ENCODE measurements at regions not wholly inside any gene's neighbourhood (a gene's known extent, or its start where the extent isn't known, plus 50 kb on each side); places are given as distances from the start of the nearest gene placed in this dataset.

- Mint-ChIP-seq H3K27ac (no peak overlapping the region), H3K9me3 (no peaks in the 10 kb centered on the region), H3K36me3 (ENCODE audit: low read depth) (no peaks in the 10 kb centered on the region), H3K4me1 (no peaks in the 10 kb centered on the region), H3K27me3 (peaks cover 7% of the 10 kb centered on the region), H3K4me3 (no peak overlapping the region)
- ATAC-seq (no peak), DNase-seq (no peak)
Observed at GRCh38 chr13:111557921-111558699, 237.7 kb downstream of the TEX29 start.

- Mint-ChIP-seq H3K27me3 (peaks cover 7% of the 10 kb centered on the region), H3K9me3 (no peaks in the 10 kb centered on the region), H3K4me3 (no peak overlapping the region), H3K36me3 (ENCODE audit: low read depth) (no peaks in the 10 kb centered on the region), H3K4me1 (no peaks in the 10 kb centered on the region), H3K27ac (no peak overlapping the region)
- DNase-seq (no peak), ATAC-seq (no peak)
Observed at GRCh38 chr13:111558700-111559088, 238.3 kb downstream of the TEX29 start.

DNA sequence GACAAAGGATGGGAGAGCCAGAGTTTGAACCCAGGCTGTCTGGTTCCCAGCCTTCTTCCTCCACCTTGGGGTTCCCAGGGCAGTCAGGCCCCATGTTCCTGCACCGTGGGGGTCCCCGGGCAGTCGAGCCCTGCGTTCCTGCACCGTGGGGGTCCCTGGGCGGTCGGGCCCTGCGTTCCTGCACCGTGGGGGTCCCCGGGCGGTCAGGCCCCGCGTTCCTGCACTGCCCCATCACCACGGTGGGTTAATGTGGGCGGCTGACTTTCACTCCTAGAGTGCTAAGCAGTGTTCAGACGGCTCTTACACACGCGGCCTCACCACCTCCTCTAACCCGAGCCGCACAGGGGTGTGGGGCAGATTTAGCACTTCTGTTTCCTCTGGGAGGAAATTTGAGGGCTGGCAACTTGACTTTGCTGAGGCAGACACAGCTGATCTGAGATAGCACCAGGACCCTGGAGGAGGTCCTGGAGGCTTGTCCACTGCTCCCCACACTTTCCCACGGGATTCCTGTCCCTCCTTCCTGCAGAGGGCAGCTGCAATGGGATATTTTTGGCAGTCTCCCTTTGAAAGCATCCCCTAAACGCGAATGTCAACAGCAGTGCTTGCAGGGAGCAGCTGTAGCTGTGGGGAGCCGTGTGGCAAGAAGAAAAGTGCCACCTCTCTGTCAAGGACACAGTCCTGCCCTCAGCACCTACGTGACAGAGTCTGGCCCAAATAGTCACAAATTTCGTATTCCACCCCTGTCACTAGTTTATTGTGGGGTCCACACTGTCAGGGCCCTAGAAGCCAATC is 239.4 kb downstream of the TEX29 start:
- no peaks in the 10 kb centered on the region for H3K4me1 Mint-ChIP-seq
- H3K27me3 Mint-ChIP-seq = peaks cover 7% of the 10 kb centered on the region
- H3K27ac Mint-ChIP-seq = no peak overlapping the region
- DNase-seq = no peak
- no peaks in the 10 kb centered on the region for H3K36me3 Mint-ChIP-seq (ENCODE audit: low read depth)
- no peak for ATAC-seq
- H3K4me3 Mint-ChIP-seq = no peak overlapping the region
- no peaks in the 10 kb centered on the region for H3K9me3 Mint-ChIP-seq

GRCh38 chr13:111561091-111561781 is 240.8 kb downstream of the TEX29 start:
- Mint-ChIP-seq H3K4me1 (no peaks in the 10 kb centered on the region), H3K27ac (no peak overlapping the region), H3K4me3 (no peak overlapping the region), H3K27me3 (peaks cover 7% of the 10 kb centered on the region), H3K36me3 (ENCODE audit: low read depth) (no peaks in the 10 kb centered on the region), H3K9me3 (no peaks in the 10 kb centered on the region)
- DNase-seq (no peak), ATAC-seq (no peak)

GRCh38 chr13:111562716-111563115 is 242.3 kb downstream of the TEX29 start:
- H3K4me3 Mint-ChIP-seq = no peak overlapping the region
- H3K27me3 Mint-ChIP-seq = peaks cover 4% of the 10 kb centered on the region
- no peak for ATAC-seq
- no peak for DNase-seq
- H3K9me3 Mint-ChIP-seq = no peaks in the 10 kb centered on the region
- no peaks in the 10 kb centered on the region for H3K4me1 Mint-ChIP-seq
- H3K36me3 Mint-ChIP-seq (ENCODE audit: low read depth) = no peaks in the 10 kb centered on the region
- H3K27ac Mint-ChIP-seq = no peak overlapping the region

GRCh38 chr13:111564606-111565005 is 244.2 kb downstream of the TEX29 start:
- DNase-seq (no peak), ATAC-seq (no peak)
- no peak overlapping the region for H3K27ac Mint-ChIP-seq
- H3K4me1 Mint-ChIP-seq = no peaks in the 10 kb centered on the region
- H3K9me3 Mint-ChIP-seq = no peaks in the 10 kb centered on the region
- peaks cover 2% of the 10 kb centered on the region for H3K27me3 Mint-ChIP-seq
- no peak overlapping the region for H3K4me3 Mint-ChIP-seq
- H3K36me3 Mint-ChIP-seq (ENCODE audit: low read depth) = no peaks in the 10 kb centered on the region

DNA sequence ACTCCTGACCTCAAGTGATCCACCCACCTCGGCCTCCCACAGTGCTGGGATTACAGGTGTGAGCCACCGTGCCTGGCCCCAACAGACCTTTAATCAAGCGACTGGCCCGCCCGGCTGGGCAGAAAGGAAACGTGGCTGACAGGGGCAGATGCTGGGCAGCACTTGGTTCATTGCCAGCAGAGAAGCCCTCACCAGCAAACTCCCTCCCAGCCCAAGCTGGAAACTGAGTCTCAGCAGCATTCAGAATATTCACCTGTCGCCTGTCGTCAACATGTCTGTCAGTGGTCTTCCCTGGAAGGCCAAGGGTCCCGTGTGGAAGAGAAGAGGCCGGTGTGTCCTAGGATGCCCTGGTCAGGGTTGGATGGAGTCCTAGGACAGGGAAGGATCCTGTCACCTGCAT is 245.0 kb downstream of the TEX29 start:
- Mint-ChIP-seq H3K27me3 (no peaks in the 10 kb centered on the region), H3K36me3 (ENCODE audit: low read depth) (no peaks in the 10 kb centered on the region), H3K27ac (no peak overlapping the region), H3K4me1 (no peaks in the 10 kb centered on the region), H3K9me3 (no peaks in the 10 kb centered on the region), H3K4me3 (no peak overlapping the region)
- ATAC-seq (no peak), DNase-seq (no peak)

DNA sequence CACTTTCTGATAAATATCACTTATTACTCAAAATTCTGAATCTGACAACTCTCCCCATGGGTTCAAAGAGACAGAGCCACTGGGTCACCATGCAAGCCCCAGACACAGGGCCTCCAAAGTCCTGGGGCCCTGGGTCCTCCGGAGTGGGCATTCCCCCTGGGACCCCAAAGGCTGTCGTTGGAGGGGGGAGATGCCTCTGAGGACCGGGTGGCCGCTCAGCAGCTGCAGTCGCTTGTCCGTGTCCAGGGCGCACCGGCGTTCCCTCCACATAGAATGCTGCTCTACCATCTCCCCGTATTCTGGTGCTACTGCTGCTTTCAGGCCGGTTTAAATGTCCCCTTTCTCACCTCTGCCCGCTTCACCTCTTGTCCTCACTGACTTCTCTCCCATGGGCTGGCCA is 246.1 kb downstream of the TEX29 start:
- no peak for DNase-seq
- Mint-ChIP-seq H3K4me3 (no peak overlapping the region), H3K27ac (no peak overlapping the region), H3K4me1 (no peaks in the 10 kb centered on the region), H3K9me3 (no peaks in the 10 kb centered on the region), H3K27me3 (no peaks in the 10 kb centered on the region), H3K36me3 (ENCODE audit: low read depth) (no peaks in the 10 kb centered on the region)
- no peak for ATAC-seq

- no peaks in the 10 kb centered on the region for H3K36me3 Mint-ChIP-seq (ENCODE audit: low read depth)
- H3K4me3 Mint-ChIP-seq = no peak overlapping the region
- no peaks in the 10 kb centered on the region for H3K27me3 Mint-ChIP-seq
- no peak overlapping the region for H3K27ac Mint-ChIP-seq
- ATAC-seq (no peak), DNase-seq (no peak)
- H3K4me1 Mint-ChIP-seq = no peaks in the 10 kb centered on the region
- H3K9me3 Mint-ChIP-seq = no peaks in the 10 kb centered on the region
Observed at GRCh38 chr13:111567637-111568036, 247.2 kb downstream of the TEX29 start.

GRCh38 chr13:111568290-111568689 is 247.8 kb downstream of the TEX29 start:
- ATAC-seq (no peak), DNase-seq (no peak)
- no peaks in the 10 kb centered on the region for H3K36me3 Mint-ChIP-seq (ENCODE audit: low read depth)
- no peaks in the 10 kb centered on the region for H3K9me3 Mint-ChIP-seq
- H3K27me3 Mint-ChIP-seq = no peaks in the 10 kb centered on the region
- no peak overlapping the region for H3K4me3 Mint-ChIP-seq
- no peaks in the 10 kb centered on the region for H3K4me1 Mint-ChIP-seq
- no peak overlapping the region for H3K27ac Mint-ChIP-seq

GRCh38 chr13:111570911-111571310 is 250.5 kb downstream of the TEX29 start:
- no peak for ATAC-seq

DNA sequence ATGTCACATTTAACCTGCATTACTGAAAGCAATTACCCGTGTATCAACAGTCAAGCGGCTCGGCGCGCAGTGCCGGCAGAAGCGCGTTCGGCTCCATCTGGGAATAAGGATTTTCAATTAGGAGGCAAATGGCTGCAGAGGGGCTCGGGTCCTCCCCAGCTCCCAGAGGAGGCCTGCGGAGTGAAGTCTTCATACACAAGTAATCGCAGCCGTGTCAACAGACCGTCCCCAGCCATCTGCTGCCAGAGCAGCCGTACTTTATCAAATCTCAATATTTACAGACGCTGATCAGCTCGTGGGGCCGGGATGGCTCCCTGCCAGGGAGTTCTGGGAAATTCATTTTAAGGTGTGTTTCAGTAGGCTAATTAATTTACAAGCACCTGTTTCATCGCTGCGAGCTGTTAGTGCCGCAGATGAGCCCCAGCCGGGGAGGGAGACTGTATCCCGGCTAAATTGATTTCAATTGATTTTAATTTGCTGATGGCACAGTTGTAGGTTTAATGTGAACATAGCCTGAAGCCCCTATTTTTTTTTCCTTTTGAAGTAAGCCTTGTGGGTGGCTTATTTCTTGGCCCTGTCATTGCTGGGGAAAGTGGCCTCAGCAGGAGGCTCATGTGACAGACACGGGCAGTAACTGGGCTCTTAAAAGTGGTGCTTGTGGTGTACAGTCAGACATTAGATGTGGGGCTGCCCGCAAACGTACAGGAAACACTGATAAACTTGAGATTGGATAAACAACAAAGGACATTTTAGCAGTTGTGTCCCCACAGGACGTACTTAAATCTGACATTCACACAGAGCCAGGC is 252.7 kb downstream of the TEX29 start:
- H3K4me3 Mint-ChIP-seq = no peak overlapping the region
- no peak overlapping the region for H3K27ac Mint-ChIP-seq
- peaks cover 21% of the 10 kb centered on the region for H3K9me3 Mint-ChIP-seq
- H3K36me3 Mint-ChIP-seq (ENCODE audit: low read depth) = peaks cover 2% of the 10 kb centered on the region
- H3K4me1 Mint-ChIP-seq = no peaks in the 10 kb centered on the region
- no peak for DNase-seq
- ATAC-seq = no peak
- no peaks in the 10 kb centered on the region for H3K27me3 Mint-ChIP-seq

More at GRCh38 chr13:111570911-111571310, 250.5 kb downstream of the TEX29 start:
- Mint-ChIP-seq H3K27ac (no peak overlapping the region), H3K27me3 (no peaks in the 10 kb centered on the region), H3K9me3 (peaks cover 16% of the 10 kb centered on the region), H3K36me3 (ENCODE audit: low read depth) (peaks cover 2% of the 10 kb centered on the region), H3K4me1 (no peaks in the 10 kb centered on the region), H3K4me3 (no peak overlapping the region)
- DNase-seq = no peak

DNA sequence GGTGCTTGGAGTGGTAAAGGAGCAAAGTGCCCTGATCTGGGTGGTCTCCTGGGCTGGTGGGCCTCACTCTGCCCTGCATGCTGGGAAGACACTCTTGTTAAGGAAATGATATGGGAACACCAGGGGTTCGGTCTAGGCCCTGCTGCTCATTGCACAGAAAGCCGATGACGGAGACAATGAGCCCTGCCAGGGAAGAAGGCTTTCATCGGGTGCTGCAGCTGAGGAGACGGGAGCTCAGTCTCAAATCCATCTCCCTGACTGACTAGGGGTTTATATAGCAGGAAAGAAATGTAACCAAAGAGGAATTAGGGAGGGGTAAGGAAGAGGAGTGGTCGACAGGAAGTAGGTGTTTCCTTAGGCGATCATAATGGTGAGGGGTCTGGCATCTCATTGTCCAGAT is 253.4 kb downstream of the TEX29 start:
- no peak overlapping the region for H3K4me3 Mint-ChIP-seq
- no peaks in the 10 kb centered on the region for H3K4me1 Mint-ChIP-seq
- H3K27me3 Mint-ChIP-seq = no peaks in the 10 kb centered on the region

GRCh38 chr13:111575276-111575675 is 254.8 kb downstream of the TEX29 start:
- Mint-ChIP-seq H3K4me1 (no peaks in the 10 kb centered on the region), H3K27ac (no peak overlapping the region), H3K27me3 (no peaks in the 10 kb centered on the region), H3K4me3 (no peak overlapping the region), H3K9me3 (peaks cover 21% of the 10 kb centered on the region), H3K36me3 (ENCODE audit: low read depth) (peaks cover 2% of the 10 kb centered on the region)
- ATAC-seq (no peak), DNase-seq (no peak)

More for the DNA sequence above, 253.4 kb downstream of the TEX29 start:
- peaks cover 2% of the 10 kb centered on the region for H3K36me3 Mint-ChIP-seq (ENCODE audit: low read depth)
- DNase-seq (no peak), ATAC-seq (no peak)
- H3K9me3 Mint-ChIP-seq = peaks cover 21% of the 10 kb centered on the region
- H3K27ac Mint-ChIP-seq = no peak overlapping the region

All from activated naive CD8-positive, alpha-beta T cell treated with anti-CD3 and anti-CD28 coated beads, Interleukin-2, amount 50 U/mL, for 24 hours (primary cell).